ENCODE measurements at regions not wholly inside any gene's neighbourhood (a gene's known extent, or its start where the extent isn't known, plus 50 kb on each side); places are given as distances from the start of the nearest gene placed in this dataset.

GRCh38 chr5:107808671-107809137 is 138.0 kb upstream of the EFNA5 start:
- CTCF ChIA-PET: no interaction called here
- H3K36me3 Mint-ChIP-seq: no peaks in the 10 kb centered on the region
- H3K27ac Mint-ChIP-seq: no peak overlapping the region
- no peak for DNase-seq
- no peaks in the 10 kb centered on the region for H3K9me3 Mint-ChIP-seq
- POLR2A ChIA-PET: no interaction called here
- intact Hi-C loops (cut with micrococcal nuclease): no loop called here
- no peaks in the 10 kb centered on the region for H3K27me3 Mint-ChIP-seq
- H3K4me1 Mint-ChIP-seq (ENCODE audit: low read depth): no peaks in the 10 kb centered on the region
- no peak overlapping the region for H3K4me3 Mint-ChIP-seq

GRCh38 chr5:107807431-107807830 is 136.7 kb upstream of the EFNA5 start:
- no peaks in the 10 kb centered on the region for H3K36me3 Mint-ChIP-seq
- H3K4me3 Mint-ChIP-seq: no peak overlapping the region
- CTCF ChIA-PET: no interaction called here
- no peak overlapping the region for H3K27ac Mint-ChIP-seq
- no peaks in the 10 kb centered on the region for H3K9me3 Mint-ChIP-seq
- POLR2A ChIA-PET: no interaction called here
- H3K27me3 Mint-ChIP-seq: no peaks in the 10 kb centered on the region
- DNase-seq: no peak
- H3K4me1 Mint-ChIP-seq (ENCODE audit: low read depth): no peaks in the 10 kb centered on the region
- intact Hi-C loops (cut with micrococcal nuclease): no loop called here

- CTCF ChIA-PET: no interaction called here
- no peak for DNase-seq
- Mint-ChIP-seq H3K4me3 (no peak overlapping the region), H3K27ac (no peak overlapping the region), H3K36me3 (no peaks in the 10 kb centered on the region), H3K9me3 (no peaks in the 10 kb centered on the region), H3K4me1 (ENCODE audit: low read depth) (no peaks in the 10 kb centered on the region), H3K27me3 (no peaks in the 10 kb centered on the region)
- POLR2A ChIA-PET: no interaction called here
- intact Hi-C loops (cut with micrococcal nuclease): no loop called here
Measured at GRCh38 chr5:107806705-107807104, 136.0 kb upstream of the EFNA5 start.

- POLR2A ChIA-PET: no interaction called here
- no peak overlapping the region for H3K4me3 Mint-ChIP-seq
Measured at GRCh38 chr5:107806271-107806670, 135.5 kb upstream of the EFNA5 start.

GRCh38 chr5:107805824-107806223 is 135.1 kb upstream of the EFNA5 start:
- DNase-seq: no peak
- Mint-ChIP-seq H3K36me3 (no peaks in the 10 kb centered on the region), H3K27ac (no peak overlapping the region), H3K27me3 (no peaks in the 10 kb centered on the region), H3K4me3 (no peak overlapping the region), H3K9me3 (no peaks in the 10 kb centered on the region), H3K4me1 (ENCODE audit: low read depth) (no peaks in the 10 kb centered on the region)
- POLR2A ChIA-PET: no interaction called here
- CTCF ChIA-PET: no interaction called here
- intact Hi-C loops (cut with micrococcal nuclease): no loop called here

More at GRCh38 chr5:107806271-107806670, 135.5 kb upstream of the EFNA5 start:
- intact Hi-C loops (cut with micrococcal nuclease): no loop called here
- no peaks in the 10 kb centered on the region for H3K9me3 Mint-ChIP-seq
- H3K27ac Mint-ChIP-seq: no peak overlapping the region
- no peaks in the 10 kb centered on the region for H3K4me1 Mint-ChIP-seq (ENCODE audit: low read depth)
- CTCF ChIA-PET: no interaction called here
- no peak for DNase-seq
- H3K36me3 Mint-ChIP-seq: no peaks in the 10 kb centered on the region
- H3K27me3 Mint-ChIP-seq: no peaks in the 10 kb centered on the region

- intact Hi-C loops (cut with micrococcal nuclease): no loop called here
- Mint-ChIP-seq H3K36me3 (no peaks in the 10 kb centered on the region), H3K4me1 (ENCODE audit: low read depth) (no peaks in the 10 kb centered on the region)
Measured at GRCh38 chr5:107805166-107805565, 134.4 kb upstream of the EFNA5 start.

GRCh38 chr5:107803728-107804127 is 133.0 kb upstream of the EFNA5 start:
- POLR2A ChIA-PET: no interaction called here
- intact Hi-C loops (cut with micrococcal nuclease): no loop called here
- no peak overlapping the region for H3K27ac Mint-ChIP-seq

More at GRCh38 chr5:107805166-107805565, 134.4 kb upstream of the EFNA5 start:
- DNase-seq: no peak
- no peaks in the 10 kb centered on the region for H3K9me3 Mint-ChIP-seq
- ChIA-PET POLR2A (no interaction called here), CTCF (no interaction called here)
- no peaks in the 10 kb centered on the region for H3K27me3 Mint-ChIP-seq
- no peak overlapping the region for H3K27ac Mint-ChIP-seq
- H3K4me3 Mint-ChIP-seq: no peak overlapping the region

GRCh38 chr5:107801061-107801460 is 130.3 kb upstream of the EFNA5 start:
- ChIA-PET POLR2A (no interaction called here), CTCF (no interaction called here)
- Mint-ChIP-seq H3K36me3 (no peaks in the 10 kb centered on the region), H3K9me3 (no peaks in the 10 kb centered on the region), H3K27me3 (peaks cover 3% of the 10 kb centered on the region), H3K27ac (no peak overlapping the region), H3K4me3 (no peak overlapping the region), H3K4me1 (ENCODE audit: low read depth) (no peaks in the 10 kb centered on the region)
- intact Hi-C loops (cut with micrococcal nuclease): no loop called here
- no peak for DNase-seq

More at GRCh38 chr5:107803728-107804127, 133.0 kb upstream of the EFNA5 start:
- Mint-ChIP-seq H3K27me3 (peaks cover 3% of the 10 kb centered on the region), H3K4me3 (no peak overlapping the region), H3K36me3 (no peaks in the 10 kb centered on the region), H3K9me3 (no peaks in the 10 kb centered on the region), H3K4me1 (ENCODE audit: low read depth) (no peaks in the 10 kb centered on the region)
- CTCF ChIA-PET: no interaction called here
- DNase-seq: no peak

GRCh38 chr5:107799306-107799705 is 128.6 kb upstream of the EFNA5 start:
- no peak for DNase-seq
- ChIA-PET POLR2A (no interaction called here), CTCF (no interaction called here)
- Mint-ChIP-seq H3K27ac (no peak overlapping the region), H3K36me3 (no peaks in the 10 kb centered on the region), H3K4me3 (no peak overlapping the region), H3K27me3 (peaks cover 3% of the 10 kb centered on the region), H3K4me1 (ENCODE audit: low read depth) (no peaks in the 10 kb centered on the region), H3K9me3 (no peaks in the 10 kb centered on the region)
- intact Hi-C loops (cut with micrococcal nuclease): no loop called here

- Mint-ChIP-seq H3K27ac (no peak overlapping the region), H3K36me3 (no peaks in the 10 kb centered on the region), H3K4me1 (ENCODE audit: low read depth) (no peaks in the 10 kb centered on the region), H3K27me3 (peaks cover 3% of the 10 kb centered on the region), H3K9me3 (peaks cover 3% of the 10 kb centered on the region), H3K4me3 (no peak overlapping the region)
- ChIA-PET POLR2A (no interaction called here), CTCF (no interaction called here)
- intact Hi-C loops (cut with micrococcal nuclease): no loop called here
- no peak for DNase-seq
Measured at GRCh38 chr5:107796797-107797196, 126.1 kb upstream of the EFNA5 start.

- CTCF ChIA-PET: no interaction called here
- Mint-ChIP-seq H3K27me3 (peaks cover 3% of the 10 kb centered on the region), H3K4me3 (no peak overlapping the region), H3K9me3 (peaks cover 3% of the 10 kb centered on the region), H3K27ac (no peak overlapping the region), H3K36me3 (no peaks in the 10 kb centered on the region), H3K4me1 (ENCODE audit: low read depth) (no peaks in the 10 kb centered on the region)
- no peak for DNase-seq
- intact Hi-C loops (cut with micrococcal nuclease): no loop called here
- POLR2A ChIA-PET: no interaction called here
Measured at GRCh38 chr5:107794741-107795140, 124.0 kb upstream of the EFNA5 start.

- CTCF ChIA-PET: no interaction called here
- Mint-ChIP-seq H3K9me3 (peaks cover 3% of the 10 kb centered on the region), H3K27me3 (no peaks in the 10 kb centered on the region), H3K36me3 (no peaks in the 10 kb centered on the region), H3K27ac (no peak overlapping the region), H3K4me1 (ENCODE audit: low read depth) (no peaks in the 10 kb centered on the region), H3K4me3 (no peak overlapping the region)
- POLR2A ChIA-PET: no interaction called here
- intact Hi-C loops (cut with micrococcal nuclease): no loop called here
- DNase-seq: no peak
Measured at GRCh38 chr5:107792940-107793339, 122.2 kb upstream of the EFNA5 start.

GRCh38 chr5:107790671-107791070 is 119.9 kb upstream of the EFNA5 start:
- ChIA-PET CTCF (no interaction called here), POLR2A (no interaction called here)
- Mint-ChIP-seq H3K36me3 (no peaks in the 10 kb centered on the region), H3K4me1 (ENCODE audit: low read depth) (no peaks in the 10 kb centered on the region), H3K9me3 (peaks cover 3% of the 10 kb centered on the region), H3K27ac (no peak overlapping the region), H3K4me3 (no peak overlapping the region), H3K27me3 (no peaks in the 10 kb centered on the region)
- DNase-seq: no peak
- intact Hi-C loops (cut with micrococcal nuclease): no loop called here

- CTCF ChIA-PET: no interaction called here
- POLR2A ChIA-PET: no interaction called here
Measured at GRCh38 chr5:107786424-107786823, 115.7 kb upstream of the EFNA5 start.

More at GRCh38 chr5:107786424-107786823, 115.7 kb upstream of the EFNA5 start:
- Mint-ChIP-seq H3K9me3 (no peaks in the 10 kb centered on the region), H3K4me1 (ENCODE audit: low read depth) (no peaks in the 10 kb centered on the region), H3K27me3 (no peaks in the 10 kb centered on the region), H3K36me3 (no peaks in the 10 kb centered on the region), H3K4me3 (no peak overlapping the region), H3K27ac (no peak overlapping the region)
- intact Hi-C loops (cut with micrococcal nuclease): no loop called here
- no peak for DNase-seq

All from activated CD4-positive, alpha-beta memory T cell treated with anti-CD3 and anti-CD28 coated beads for 36 hours (primary cell).